ENCODE measurements at regions not wholly inside any gene's neighbourhood (a gene's known extent, or its start where the extent isn't known, plus 50 kb on each side); places are given as distances from the start of the nearest gene placed in this dataset.
"Not testable (repeated sequence)": the region's sequence is repeated elsewhere in the genome, so short reads cannot be mapped to it uniquely, and the experiment has no call there.

DNA sequence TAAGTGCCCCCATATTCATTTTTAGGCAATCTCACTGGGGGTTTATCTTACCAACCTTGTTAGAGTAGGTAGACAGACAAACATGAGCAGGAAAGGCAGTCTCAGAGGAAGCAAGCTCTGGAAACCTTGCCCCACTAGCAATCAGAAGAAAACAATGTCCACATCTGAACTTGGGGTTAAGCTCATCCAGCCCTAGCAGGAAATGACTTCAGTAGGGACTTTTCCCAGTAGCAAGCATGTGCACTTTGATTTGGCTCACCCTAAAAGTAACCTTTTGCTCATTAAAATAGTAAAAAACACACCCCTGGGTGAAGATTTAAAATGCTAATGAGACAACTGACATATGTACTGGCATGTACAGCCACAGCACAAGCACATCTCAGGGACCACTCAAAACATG is 175.5 kb downstream of the AKAIN1 start:
- no peak for DNase-seq (ENCODE audit: low spot score)

- DNase-seq (ENCODE audit: low spot score): no peak
These were observed 181.8 kb downstream of the AKAIN1 start for GRCh38 chr18:5015213-5015612.

- not testable (repeated sequence) for DNase-seq (ENCODE audit: low spot score)
These were observed 192.8 kb downstream of the AKAIN1 start for GRCh38 chr18:5004031-5004820.

- no peak for DNase-seq (ENCODE audit: low spot score)
These were observed 202.3 kb downstream of the AKAIN1 start for GRCh38 chr18:4994710-4995109.

DNA sequence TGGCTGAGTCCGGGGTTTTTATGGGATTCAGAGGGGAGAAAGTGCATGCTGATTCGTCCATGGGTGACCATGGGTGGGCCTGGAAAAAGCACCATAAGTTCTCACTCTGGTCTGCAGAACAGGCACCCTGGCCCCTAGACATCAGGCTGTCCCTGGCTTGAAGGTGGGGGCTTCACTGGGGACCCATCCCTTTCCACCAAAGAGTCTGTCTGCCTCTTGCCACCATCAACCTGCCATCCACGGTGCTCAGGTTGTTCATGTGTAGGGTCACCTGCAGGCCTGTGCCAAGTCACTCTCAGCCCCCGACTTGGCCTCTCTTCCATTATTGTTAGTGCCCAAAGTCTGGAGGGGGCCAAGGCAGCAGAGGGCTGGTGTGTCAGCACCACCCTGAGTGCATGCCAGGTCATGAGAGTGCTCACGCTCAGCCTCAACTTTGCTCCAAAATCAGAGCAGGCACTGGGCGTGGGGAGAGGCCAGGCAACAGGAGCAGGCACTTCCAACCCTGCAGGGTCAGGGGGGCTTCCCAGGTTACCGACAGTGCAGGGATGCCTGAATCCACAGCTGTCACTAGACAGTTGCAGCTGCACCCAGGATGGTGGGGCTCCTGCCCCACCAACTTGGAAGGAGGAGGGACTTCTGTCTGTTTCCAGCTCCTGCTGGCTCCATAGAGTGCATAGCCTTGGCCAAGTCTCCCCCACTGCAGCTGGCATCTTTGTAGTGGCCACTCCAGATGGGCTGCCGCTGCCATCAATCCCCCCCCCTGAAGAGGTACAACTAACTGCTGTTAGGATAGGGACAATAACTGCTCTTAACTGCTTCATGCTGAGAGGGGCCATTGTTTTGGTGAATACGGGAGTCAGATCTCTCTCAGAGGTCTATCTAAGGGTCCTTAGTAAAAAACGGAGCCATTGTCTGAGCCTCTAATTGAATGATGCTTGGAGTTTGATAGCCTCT is 209.3 kb downstream of the AKAIN1 start:
- no peak for DNase-seq (ENCODE audit: low spot score)

DNA sequence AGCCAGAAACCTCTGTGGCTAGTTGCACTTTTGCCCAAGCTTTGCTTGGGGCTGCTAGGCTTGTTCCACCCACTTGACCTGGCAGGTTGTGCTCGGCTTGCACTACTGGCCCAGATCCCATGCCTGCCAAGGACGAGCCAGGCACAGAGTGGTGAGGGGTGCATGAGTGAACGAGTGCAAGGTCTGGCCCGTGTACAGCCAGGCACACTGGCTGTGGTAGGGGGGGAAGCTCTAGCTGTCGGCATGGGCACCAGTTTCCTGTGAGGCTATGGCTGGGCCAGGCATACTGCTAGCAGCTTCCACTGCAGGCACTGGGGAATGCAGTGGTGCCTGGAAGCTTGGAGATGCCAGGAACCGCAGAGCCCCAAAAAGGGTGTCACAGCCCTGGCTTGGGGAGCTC is 210.4 kb downstream of the AKAIN1 start:
- no peak for DNase-seq (ENCODE audit: low spot score)

DNA sequence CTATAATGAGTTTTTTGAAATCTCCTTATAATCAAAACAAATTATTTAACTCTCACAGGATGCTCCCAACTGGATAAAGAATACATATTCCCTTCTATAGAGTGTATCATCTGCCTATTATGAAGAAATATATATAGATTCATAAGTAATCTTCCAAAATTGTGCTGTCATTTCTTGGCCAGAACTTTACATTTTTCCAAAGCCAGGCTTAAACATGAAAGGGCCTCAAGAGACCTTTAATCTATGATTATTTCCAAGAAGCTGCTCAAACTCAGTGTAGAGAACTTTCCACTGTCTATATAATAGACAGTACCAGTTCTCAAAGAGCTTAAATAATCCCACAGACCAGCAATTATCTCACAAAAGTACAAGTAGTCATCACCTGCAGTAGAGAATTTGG is 211.0 kb downstream of the AKAIN1 start:
- DNase-seq (ENCODE audit: low spot score): no peak

DNA sequence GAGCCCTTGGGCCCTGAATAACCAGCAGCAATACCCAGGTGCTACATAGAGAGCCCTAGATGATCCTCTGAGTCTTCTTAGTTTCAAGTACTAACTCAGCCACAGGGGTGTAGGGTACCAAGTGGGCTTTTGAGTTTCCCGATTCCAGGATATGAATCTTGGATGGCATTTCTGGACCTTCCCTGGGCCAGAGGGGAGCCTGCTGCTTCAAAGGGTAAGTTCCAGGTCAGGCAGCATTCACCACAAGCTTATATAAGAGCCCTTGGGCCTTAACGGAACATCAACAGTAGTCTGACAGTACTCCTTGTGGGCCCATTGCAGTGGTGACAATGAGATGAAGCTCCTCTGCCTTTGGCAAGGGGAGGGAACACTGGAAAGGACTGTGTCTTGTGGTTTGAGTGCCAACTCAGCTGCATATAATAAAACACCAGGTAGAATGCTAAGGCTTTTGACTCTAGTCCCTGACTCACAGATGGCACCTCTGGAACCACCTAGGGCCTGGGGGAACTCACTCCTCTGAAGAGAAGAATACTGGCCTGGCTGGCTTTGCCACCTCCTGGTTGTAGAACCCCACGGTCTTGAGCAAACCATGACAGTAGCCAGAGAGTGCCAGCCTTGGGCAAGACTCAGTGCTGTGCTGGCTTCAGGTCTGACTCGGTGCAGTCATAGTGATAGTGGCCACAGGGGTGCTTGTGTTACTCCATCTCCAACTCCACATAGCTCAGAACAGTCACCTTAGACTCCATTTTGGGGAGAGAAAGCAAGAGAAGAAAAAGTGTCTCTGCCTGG is 235.7 kb downstream of the AKAIN1 start:
- DNase-seq (ENCODE audit: low spot score): no peak

DNA sequence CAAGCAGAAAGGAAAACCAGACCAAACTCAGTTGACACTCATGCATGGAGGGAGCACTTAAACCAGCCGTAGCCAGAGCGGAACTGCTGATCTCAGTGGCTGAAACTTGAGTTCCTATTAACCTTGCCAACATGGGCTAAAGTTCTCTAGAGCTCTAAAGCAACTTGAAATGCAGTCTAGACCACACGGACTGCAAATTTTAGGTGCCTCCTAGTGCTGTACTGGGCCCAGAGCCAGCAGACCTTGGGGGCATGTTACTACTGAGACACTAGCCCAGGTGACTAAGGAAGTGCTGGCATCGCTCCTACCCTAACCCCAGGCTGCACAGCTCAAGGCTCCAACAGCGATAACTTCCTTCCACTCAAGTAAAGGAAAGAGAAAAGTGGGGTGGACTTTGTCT is 236.5 kb downstream of the AKAIN1 start:
- DNase-seq (ENCODE audit: low spot score): no peak

DNA sequence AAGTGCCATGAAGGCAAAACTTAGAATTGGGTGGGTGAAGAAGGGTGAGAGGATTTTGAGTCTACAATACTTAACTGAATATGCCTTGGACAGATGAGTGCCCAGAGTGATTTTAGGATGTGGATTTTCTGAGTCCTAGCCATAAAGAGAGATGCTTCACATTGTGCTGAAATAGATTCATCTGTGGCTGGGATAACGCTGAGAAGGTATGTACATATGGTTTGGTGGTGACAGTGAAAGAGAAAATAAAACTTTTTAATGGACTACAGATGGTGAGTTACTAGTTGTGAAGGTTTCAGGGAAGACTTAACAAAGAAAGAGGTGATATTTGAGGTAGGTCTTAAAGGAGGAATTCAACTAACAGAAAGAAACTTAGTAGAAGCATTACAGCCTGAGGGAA is 265.8 kb downstream of the AKAIN1 start:
- no peak for DNase-seq (ENCODE audit: low spot score)

GRCh38 chr18:4921548-4921947 is 275.5 kb downstream of the AKAIN1 start:
- DNase-seq (ENCODE audit: low spot score): no peak

DNA sequence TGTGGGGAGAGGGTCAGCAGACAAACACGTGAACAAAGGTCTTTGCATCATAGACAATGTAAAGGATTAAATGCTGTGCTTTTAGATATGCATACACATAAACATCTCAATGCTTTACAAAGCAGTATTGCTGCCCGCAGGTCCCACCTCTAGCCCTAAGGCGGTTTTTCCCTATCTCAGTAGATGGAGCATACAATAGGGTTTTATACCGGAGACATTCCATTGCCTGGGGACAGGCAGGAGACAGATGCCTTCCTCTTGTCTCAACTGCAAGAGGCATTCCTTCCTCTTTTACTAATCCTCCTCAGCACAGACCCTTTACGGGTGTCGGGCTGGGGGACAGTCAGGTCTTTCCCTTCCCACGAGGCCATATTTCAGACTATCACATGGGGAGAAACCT is 279.5 kb downstream of the AKAIN1 start:
- not testable (repeated sequence) for DNase-seq (ENCODE audit: low spot score)

GRCh38 chr18:4908328-4908727 is 288.7 kb downstream of the AKAIN1 start:
- DNase-seq (ENCODE audit: low spot score): peak; percentile 4

- DNase-seq (ENCODE audit: low spot score): no peak
These were observed 290.2 kb downstream of the AKAIN1 start for GRCh38 chr18:4906856-4907255.

DNA sequence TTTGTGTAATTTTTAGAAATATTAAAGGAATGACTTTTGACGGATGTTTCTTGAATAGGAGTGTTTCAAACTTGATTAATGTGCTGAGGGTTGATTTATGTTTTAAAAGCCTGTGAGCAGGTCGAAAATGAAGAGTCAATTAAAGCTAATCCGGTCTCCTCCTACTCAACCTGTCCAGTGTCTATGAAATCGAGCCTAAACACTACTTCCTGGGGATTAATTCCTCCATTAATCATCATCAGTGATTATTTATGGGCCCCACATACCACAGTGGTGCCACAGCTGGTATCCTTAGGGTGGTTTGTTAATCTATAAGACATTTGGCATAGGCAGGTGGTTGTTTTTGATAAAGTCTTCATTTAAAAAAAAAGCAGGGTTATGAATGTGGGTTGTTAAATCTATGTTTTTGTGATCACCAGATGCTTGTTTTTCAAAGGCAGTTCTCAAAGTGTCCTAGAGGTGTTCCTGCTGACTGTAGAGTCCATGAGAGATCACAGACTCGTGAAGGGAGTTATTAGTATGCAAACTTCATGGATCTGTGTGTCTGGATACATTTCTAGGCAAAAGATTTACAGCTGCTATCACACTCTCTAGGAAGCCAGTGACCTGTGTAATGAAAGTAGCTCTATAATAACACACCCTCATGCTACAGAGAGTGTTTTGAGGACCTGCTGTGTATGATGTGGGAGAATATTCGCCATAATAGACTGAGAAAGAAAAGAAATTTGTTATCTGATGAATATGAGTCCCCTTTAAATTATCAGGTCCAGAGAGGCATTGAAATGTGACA is 308.6 kb downstream of the AKAIN1 start:
- DNase-seq (ENCODE audit: low spot score): no peak

GRCh38 chr18:4878480-4878879 is 318.6 kb downstream of the AKAIN1 start:
- no peak for DNase-seq (ENCODE audit: low spot score)

- no peak for DNase-seq (ENCODE audit: low spot score)
These were observed 325.9 kb downstream of the AKAIN1 start for GRCh38 chr18:4871197-4871596.

DNA sequence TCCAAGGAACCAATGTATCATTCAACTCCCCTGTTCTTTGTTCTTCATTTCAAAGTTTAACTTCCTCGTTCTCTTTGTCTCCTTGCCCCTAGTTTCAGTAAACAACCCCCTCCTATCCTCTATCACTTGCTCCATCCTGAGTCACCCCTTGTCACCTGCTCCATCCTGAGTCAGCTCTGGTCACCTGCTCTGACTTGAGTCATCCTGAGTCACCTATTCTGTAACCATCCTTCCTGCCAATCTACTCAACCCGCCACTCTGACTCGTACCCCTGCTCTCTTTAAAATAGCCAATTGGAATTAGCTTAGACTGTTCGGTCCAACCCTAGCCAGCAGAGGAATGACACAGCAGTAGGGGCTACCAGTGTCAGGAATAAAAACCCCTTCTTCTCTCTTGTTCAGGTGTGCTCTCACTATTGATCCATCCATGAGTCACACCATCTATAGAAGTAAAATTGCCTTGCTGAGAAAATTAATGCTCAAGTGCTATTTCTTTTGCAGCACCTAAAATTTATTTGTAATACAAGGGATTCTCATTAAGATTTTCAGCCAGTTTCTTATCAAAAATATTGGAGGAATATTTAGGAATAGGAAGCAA is 326.8 kb downstream of the AKAIN1 start:
- DNase-seq (ENCODE audit: low spot score): no peak

- DNase-seq (ENCODE audit: low spot score): no peak
These were observed 327.9 kb downstream of the AKAIN1 start for GRCh38 chr18:4869155-4869554.

GRCh38 chr18:4858379-4859127 is 338.5 kb downstream of the AKAIN1 start:
- DNase-seq (ENCODE audit: low spot score): no peak
